Fibroblast of lung (primary cell): ENCODE measurements at regions not wholly inside any gene's neighbourhood (a gene's known extent, or its start where the extent isn't known, plus 50 kb on each side); places are given as distances from the start of the nearest gene placed in this dataset.

Experiments used
- DNase-seq, 2 donors: peaks; one replicate each; pipeline versions ENCODE4 v3.0.0 to v3.0.0-alpha.2; 2010; ENCODE audit warnings: low read depth in 2 of 2
- H2AFZ ChIP-seq: 2 replicates; pipeline ENCODE4 v1.5.1; 2012; ENCODE audit warnings: low read length, control low read depth, inconsistent platforms
- H3K27ac ChIP-seq: 2 replicates; pipeline ENCODE4 v1.5.1; 2011; ENCODE audit warnings: low read length, control low read depth; ENCODE audit not compliant: insufficient read depth
- H3K27me3 ChIP-seq: 2 replicates; pipeline ENCODE4 v1.5.1; 2011; ENCODE audit warnings: mild to moderate bottlenecking, low read length; ENCODE audit not compliant: control insufficient read depth, insufficient read depth
- H3K36me3 ChIP-seq: 2 replicates; pipeline ENCODE4 v1.5.1; 2011; ENCODE audit warnings: low read length; ENCODE audit not compliant: control insufficient read depth, insufficient read depth
- H3K4me1 ChIP-seq: 2 replicates; pipeline ENCODE4 v1.5.1; 2011; ENCODE audit warnings: low read length; ENCODE audit not compliant: control insufficient read depth, insufficient read depth; ENCODE audit errors: extremely low read depth
- H3K4me2 ChIP-seq: 2 replicates; pipeline ENCODE4 v1.5.1; 2011; ENCODE audit warnings: low read length, control low read depth; ENCODE audit not compliant: insufficient read depth; ENCODE audit errors: extremely low read depth
- H3K4me3 ChIP-seq, 4 experiments: fragments of 200-600 bp in 1 of 4; sonication (generic) in 1 of 4; replicated peaks in 1 of 4; 2 replicates each; pipeline ENCODE4 v1.5.1; 2011 to 2016; ENCODE audit warnings: low read length in 4 of 4, low read depth in 3 of 4, mild to moderate bottlenecking in 3 of 4, control low read depth in 2 of 4, inconsistent platforms in 1 of 4, mixed read lengths in 1 of 4; ENCODE audit not compliant: insufficient read depth in 1 of 4; ENCODE audit errors: control extremely low read depth in 1 of 4
- H3K79me2 ChIP-seq: 2 replicates; pipeline ENCODE4 v1.5.1; 2012; ENCODE audit warnings: mild to moderate bottlenecking, low read length, inconsistent platforms; ENCODE audit not compliant: control insufficient read depth, insufficient read depth
- H3K9ac ChIP-seq: 2 replicates; pipeline ENCODE4 v1.5.1; 2011; ENCODE audit warnings: mild to moderate bottlenecking, low read length, control low read depth; ENCODE audit not compliant: insufficient read depth
- H3K9me3 ChIP-seq: 2 replicates; pipeline ENCODE4 v1.5.1; 2012; ENCODE audit warnings: low read depth, low read length; ENCODE audit not compliant: control insufficient read depth, insufficient read depth
- H4K20me1 ChIP-seq: 2 replicates; pipeline ENCODE4 v1.5.1; 2011; ENCODE audit warnings: low read length; ENCODE audit not compliant: control insufficient read depth, insufficient read depth; ENCODE audit errors: extremely low read depth
- CTCF ChIP-seq, 2 donors: IDR thresholded peaks in 1 of 2; conservative IDR thresholded peaks in 1 of 2; 1 replicate in 1 of 2; 2 replicates in 1 of 2; pipeline ENCODE4 v1.5.1; 2011 to 2012; ENCODE audit warnings: low read length in 2 of 2, control low read depth in 1 of 2, inconsistent platforms in 1 of 2, low read depth in 1 of 2, mild to moderate bottlenecking in 1 of 2
- EZH2 ChIP-seq: IDR thresholded peaks from 2 replicates; pipeline ENCODE4 v1.5.1; 2012; ENCODE audit warnings: low read length, control low read depth, mild to moderate bottlenecking; ENCODE audit errors: missing control alignments

- Histone ChIP-seq H3K27me3 (no peaks in the 10 kb centered on the region), H3K79me2 (no peaks in the 10 kb centered on the region), H3K27ac (no peak overlapping the region), H3K4me2 (no peak overlapping the region), H4K20me1 (no peaks in the 10 kb centered on the region), H2AFZ (no peak overlapping the region), H3K9me3 (no peaks in the 10 kb centered on the region), H3K9ac (no peak overlapping the region), H3K4me3 (no peak overlapping the region), H3K4me1 (no peaks in the 10 kb centered on the region), H3K36me3 (no peaks in the 10 kb centered on the region)
- DNase-seq, result no peak
- TF ChIP-seq EZH2, result no peak
- TF ChIP-seq CTCF (conservative IDR thresholded peaks at IDR 0.05 in 1 of 2, IDR thresholded peaks at IDR 0.05 in 1 of 2; ENCODE audit: low read depth in 1 of 2, low read length in 2 of 2), result no peak
Observed at GRCh38 chr20:24763386-24764026, 185.6 kb upstream of the CST7 start.

GRCh38 chr20:24764027-24764793 lies 184.9 kb upstream of the CST7 start:
- no peaks in the 10 kb centered on the region for H4K20me1 ChIP-seq
- no peaks in the 10 kb centered on the region for H3K27me3 ChIP-seq
- no peaks in the 10 kb centered on the region for H3K36me3 ChIP-seq
- no peak overlapping the region for H3K9ac ChIP-seq
- H3K79me2 ChIP-seq, result no peaks in the 10 kb centered on the region
- DNase-seq, result no peak
- no peaks in the 10 kb centered on the region for H3K4me1 ChIP-seq
- H3K9me3 ChIP-seq, result no peaks in the 10 kb centered on the region
- H3K4me3 ChIP-seq, result no peak overlapping the region
- H3K4me2 ChIP-seq, result no peak overlapping the region
- TF ChIP-seq CTCF (conservative IDR thresholded peaks at IDR 0.05 in 1 of 2, IDR thresholded peaks at IDR 0.05 in 1 of 2; ENCODE audit: low read depth in 1 of 2, low read length in 2 of 2) (no peak), EZH2 (no peak)
- no peak overlapping the region for H3K27ac ChIP-seq
- H2AFZ ChIP-seq, result no peak overlapping the region

- no peaks in the 10 kb centered on the region for H3K4me1 ChIP-seq
- H3K79me2 ChIP-seq, result no peaks in the 10 kb centered on the region
- no peaks in the 10 kb centered on the region for H3K36me3 ChIP-seq
- H2AFZ ChIP-seq, result no peak overlapping the region
- H3K27ac ChIP-seq, result no peak overlapping the region
- no peak overlapping the region for H3K4me2 ChIP-seq
- DNase-seq, result no peak
- H3K9me3 ChIP-seq, result no peaks in the 10 kb centered on the region
- no peaks in the 10 kb centered on the region for H3K27me3 ChIP-seq
- TF ChIP-seq EZH2 (no peak), CTCF (conservative IDR thresholded peaks at IDR 0.05 in 1 of 2, IDR thresholded peaks at IDR 0.05 in 1 of 2; ENCODE audit: low read depth in 1 of 2, low read length in 2 of 2) (no peak)
- H3K9ac ChIP-seq, result no peak overlapping the region
- no peaks in the 10 kb centered on the region for H4K20me1 ChIP-seq
- no peak overlapping the region for H3K4me3 ChIP-seq
Observed at GRCh38 chr20:24764794-24765202, 184.3 kb upstream of the CST7 start.
